ENCODE measurements at regions not wholly inside any gene's neighbourhood (a gene's known extent, or its start where the extent isn't known, plus 50 kb on each side); places are given as distances from the start of the nearest gene placed in this dataset.

- TF ChIP-seq EP300 (IDR thresholded peaks at IDR 0.05) = no peak
- TF ChIP-seq CTCF (IDR thresholded peaks at IDR 0.05) = no peak
Observed at GRCh38 chr1:238152119-238152518, 261.4 kb upstream of the ZP4 start.
